ENCODE measurements at regions not wholly inside any gene's neighbourhood (a gene's known extent, or its start where the extent isn't known, plus 50 kb on each side); places are given as distances from the start of the nearest gene placed in this dataset.

DNA sequence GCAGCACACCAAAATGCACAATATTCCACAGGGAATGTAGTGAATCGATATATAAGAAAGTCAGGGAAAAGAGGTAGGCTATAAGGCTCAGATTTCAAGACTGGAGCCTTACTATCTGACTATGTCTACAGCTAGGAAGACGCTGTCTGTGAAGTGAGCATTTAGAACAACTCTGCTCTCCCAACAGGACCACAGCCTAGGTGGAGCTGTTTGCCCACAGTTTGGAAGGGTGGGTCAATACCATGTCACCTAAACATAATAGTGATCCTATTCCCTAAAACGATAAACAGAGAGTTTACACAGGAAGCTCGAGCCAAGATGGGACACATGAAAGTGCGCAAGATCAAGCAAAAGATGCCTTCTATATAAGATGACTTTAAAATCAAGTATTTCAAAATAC is 2486.0 kb upstream of the PCDH20 start:
- Histone ChIP-seq H3K4me3 (no peak overlapping the region), H3K4me1 (no peaks in the 10 kb centered on the region), H3K27ac (no peak overlapping the region), H3K27me3 (no peaks in the 10 kb centered on the region), H3K9me3 (no peaks in the 10 kb centered on the region), H3K36me3 (no peaks in the 10 kb centered on the region)
- TF ChIP-seq POLR2AphosphoS5 (IDR thresholded peaks at IDR 0.05) (no peak), POLR2A (IDR thresholded peaks at IDR 0.05) (no peak), EP300 (IDR thresholded peaks at IDR 0.05) (no peak)
- TF ChIP-seq, protein P1, sequence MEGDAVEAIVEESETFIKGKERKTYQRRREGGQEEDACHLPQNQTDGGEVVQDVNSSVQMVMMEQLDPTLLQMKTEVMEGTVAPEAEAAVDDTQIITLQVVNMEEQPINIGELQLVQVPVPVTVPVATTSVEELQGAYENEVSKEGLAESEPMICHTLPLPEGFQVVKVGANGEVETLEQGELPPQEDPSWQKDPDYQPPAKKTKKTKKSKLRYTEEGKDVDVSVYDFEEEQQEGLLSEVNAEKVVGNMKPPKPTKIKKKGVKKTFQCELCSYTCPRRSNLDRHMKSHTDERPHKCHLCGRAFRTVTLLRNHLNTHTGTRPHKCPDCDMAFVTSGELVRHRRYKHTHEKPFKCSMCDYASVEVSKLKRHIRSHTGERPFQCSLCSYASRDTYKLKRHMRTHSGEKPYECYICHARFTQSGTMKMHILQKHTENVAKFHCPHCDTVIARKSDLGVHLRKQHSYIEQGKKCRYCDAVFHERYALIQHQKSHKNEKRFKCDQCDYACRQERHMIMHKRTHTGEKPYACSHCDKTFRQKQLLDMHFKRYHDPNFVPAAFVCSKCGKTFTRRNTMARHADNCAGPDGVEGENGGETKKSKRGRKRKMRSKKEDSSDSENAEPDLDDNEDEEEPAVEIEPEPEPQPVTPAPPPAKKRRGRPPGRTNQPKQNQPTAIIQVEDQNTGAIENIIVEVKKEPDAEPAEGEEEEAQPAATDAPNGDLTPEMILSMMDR (IDR thresholded peaks at IDR 0.05): no peak
- no peak for ATAC-seq
- 80 to 85% methylated on average over 3 to 5 of the region's 5 CpGs for WGBS, 2 donors (ENCODE audit: low coverage in 1 of 2)

DNA sequence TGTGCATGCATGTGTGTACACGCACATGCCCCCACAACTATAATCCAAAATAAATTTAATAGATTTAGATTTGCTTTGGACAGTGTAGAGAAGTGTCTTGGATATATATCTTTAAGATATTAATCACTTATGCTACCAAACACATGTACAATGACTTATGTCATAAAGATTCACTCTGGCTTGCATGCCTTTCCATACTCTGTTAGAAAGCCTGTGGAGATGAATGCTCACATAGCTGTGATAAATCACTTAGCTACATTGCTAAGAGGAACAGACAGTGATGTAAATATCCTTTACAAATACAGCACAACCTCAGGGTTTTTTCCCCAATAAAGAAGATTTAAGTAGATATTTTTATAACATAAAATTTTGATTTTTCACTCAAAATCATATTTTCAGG is 2484.8 kb upstream of the PCDH20 start:
- ATAC-seq: no peak
- TF ChIP-seq EP300 (IDR thresholded peaks at IDR 0.05): no peak
- TF ChIP-seq, protein P1 (IDR thresholded peaks at IDR 0.05): no peak
- no peak for TF ChIP-seq POLR2AphosphoS5 (IDR thresholded peaks at IDR 0.05)
- TF ChIP-seq POLR2A (IDR thresholded peaks at IDR 0.05): no peak
- Histone ChIP-seq H3K4me1 (no peaks in the 10 kb centered on the region), H3K9me3 (no peaks in the 10 kb centered on the region), H3K27ac (no peak overlapping the region), H3K4me3 (no peak overlapping the region), H3K36me3 (no peaks in the 10 kb centered on the region), H3K27me3 (no peaks in the 10 kb centered on the region)
- 88 to 100% methylated on average over 1 of the region's 1 CpG for WGBS, 2 donors (ENCODE audit: low coverage in 1 of 2)

DNA sequence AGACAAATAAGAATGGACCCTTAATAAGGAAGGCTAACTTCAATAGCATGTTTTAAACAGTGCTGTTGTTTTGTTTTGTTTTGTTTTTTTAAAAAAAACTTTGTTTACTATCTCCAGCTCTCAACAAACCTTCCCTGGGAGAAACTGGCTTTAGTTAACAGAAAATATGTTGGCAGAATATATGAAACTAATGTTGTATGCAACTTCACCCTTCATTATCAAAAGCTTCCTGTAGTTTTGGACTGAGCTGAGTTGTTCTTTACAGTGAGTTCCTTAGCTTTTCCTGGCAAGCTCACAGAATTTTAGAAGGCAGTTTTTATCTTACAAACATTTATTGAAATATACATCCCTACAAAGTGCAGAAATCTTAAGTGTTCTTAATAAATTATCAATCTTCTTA is 2480.7 kb upstream of the PCDH20 start:
- H3K36me3 ChIP-seq: no peaks in the 10 kb centered on the region
- H3K27me3 ChIP-seq: no peaks in the 10 kb centered on the region
- no peak overlapping the region for H3K27ac ChIP-seq
- no peak for ATAC-seq
- TF ChIP-seq POLR2A (IDR thresholded peaks at IDR 0.05): no peak
- TF ChIP-seq EP300 (IDR thresholded peaks at IDR 0.05): no peak
- TF ChIP-seq POLR2AphosphoS5 (IDR thresholded peaks at IDR 0.05): no peak
- TF ChIP-seq, protein P1 (IDR thresholded peaks at IDR 0.05): no peak
- no peaks in the 10 kb centered on the region for H3K9me3 ChIP-seq
- H3K4me3 ChIP-seq: no peak overlapping the region
- H3K4me1 ChIP-seq: no peaks in the 10 kb centered on the region

GRCh38 chr13:63882052-63882451 is 2466.4 kb upstream of the PCDH20 start:
- H3K4me1 ChIP-seq: no peaks in the 10 kb centered on the region
- no peak overlapping the region for H3K4me3 ChIP-seq
- H3K9me3 ChIP-seq: no peaks in the 10 kb centered on the region
- no peak for ATAC-seq
- no peaks in the 10 kb centered on the region for H3K27me3 ChIP-seq
- no peaks in the 10 kb centered on the region for H3K36me3 ChIP-seq
- H3K27ac ChIP-seq: no peak overlapping the region
- 70 to 77% methylated on average over 1 of the region's 1 CpG for whole genome bisulfite sequencing, 2 donors (ENCODE audit: low coverage in 1 of 2)
- TF ChIP-seq, protein P1 (IDR thresholded peaks at IDR 0.05): no peak
- TF ChIP-seq EP300 (IDR thresholded peaks at IDR 0.05) (no peak), POLR2AphosphoS5 (IDR thresholded peaks at IDR 0.05) (no peak), POLR2A (IDR thresholded peaks at IDR 0.05) (no peak)

DNA sequence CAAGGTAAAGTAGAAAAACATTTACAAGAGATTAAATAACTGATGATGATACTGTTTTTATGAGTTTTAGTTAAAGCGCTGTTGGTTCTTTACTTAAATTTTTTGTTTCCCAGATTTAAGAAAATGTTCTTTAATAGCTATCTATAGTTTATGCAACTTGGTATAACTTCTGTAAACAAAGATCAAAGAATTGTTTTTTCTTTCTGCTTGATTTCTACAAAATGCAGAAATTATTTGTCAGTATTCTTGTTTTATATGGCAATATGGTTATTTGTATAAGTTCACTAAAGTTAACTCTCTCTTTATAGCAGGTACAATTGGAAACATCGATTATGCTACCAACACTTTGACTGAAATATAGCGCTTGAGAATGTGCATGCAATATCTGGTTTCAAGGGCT is 2465.1 kb upstream of the PCDH20 start:
- H3K4me1 ChIP-seq: no peaks in the 10 kb centered on the region
- no peak overlapping the region for H3K27ac ChIP-seq
- H3K27me3 ChIP-seq: no peaks in the 10 kb centered on the region
- H3K9me3 ChIP-seq: no peaks in the 10 kb centered on the region
- no peak overlapping the region for H3K4me3 ChIP-seq
- 65 to 85% methylated on average over 3 of the region's 3 CpGs for WGBS, 2 donors (ENCODE audit: low coverage in 1 of 2)
- no peaks in the 10 kb centered on the region for H3K36me3 ChIP-seq
- no peak for ATAC-seq
- no peak for TF ChIP-seq POLR2A (IDR thresholded peaks at IDR 0.05)
- TF ChIP-seq, protein P1 (IDR thresholded peaks at IDR 0.05): no peak
- no peak for TF ChIP-seq EP300 (IDR thresholded peaks at IDR 0.05)
- no peak for TF ChIP-seq POLR2AphosphoS5 (IDR thresholded peaks at IDR 0.05)

All from gastroesophageal sphincter (tissue), 4 donors.